IPS-NIHi7 (cell line): ENCODE measurements at regions not wholly inside any gene's neighbourhood (a gene's known extent, or its start where the extent isn't known, plus 50 kb on each side); places are given as distances from the start of the nearest gene placed in this dataset.
"Not testable (repeated sequence)": the region's sequence is repeated elsewhere in the genome, so short reads cannot be mapped to it uniquely, and the experiment has no call there.

ENCODE experiments used
- DNase-seq: peaks from one replicate; pipeline ENCODE4 v3.0.0; 2012; ENCODE audit warnings: mixed read lengths; ENCODE audit errors: extremely low spot score

- not testable (repeated sequence) for DNase-seq
Measured at GRCh38 chr2:6198370-6198919, 506.3 kb downstream of the SOX11 start.

GRCh38 chr2:6202756-6203155, 510.6 kb downstream of the SOX11 start:
- no peak for DNase-seq

- no peak for DNase-seq
Measured at GRCh38 chr2:6203291-6203959, 511.2 kb downstream of the SOX11 start.

- DNase-seq: no peak
Measured at GRCh38 chr2:6206882-6207281, 514.7 kb downstream of the SOX11 start.

GRCh38 chr2:6211236-6211635, 519.1 kb downstream of the SOX11 start:
- DNase-seq: no peak

GRCh38 chr2:6212491-6212890, 520.3 kb downstream of the SOX11 start:
- no peak for DNase-seq

- DNase-seq: no peak
Measured at GRCh38 chr2:6213056-6213780, 521.0 kb downstream of the SOX11 start.

- DNase-seq: peak; percentile 15
Measured at GRCh38 chr2:6214471-6214870, 522.3 kb downstream of the SOX11 start.

GRCh38 chr2:6215053-6215452, 522.9 kb downstream of the SOX11 start:
- no peak for DNase-seq

GRCh38 chr2:6216234-6216633, 524.0 kb downstream of the SOX11 start:
- DNase-seq: no peak

- DNase-seq: no peak
Measured at GRCh38 chr2:6218926-6219325, 526.7 kb downstream of the SOX11 start.

- DNase-seq: no peak
Measured at GRCh38 chr2:6219906-6220305, 527.7 kb downstream of the SOX11 start.

GRCh38 chr2:6222296-6222695, 530.1 kb downstream of the SOX11 start:
- no peak for DNase-seq

- DNase-seq: no peak
Measured at GRCh38 chr2:6224267-6224666, 532.1 kb downstream of the SOX11 start.

- DNase-seq: no peak
Measured at GRCh38 chr2:6228251-6228650, 536.1 kb downstream of the SOX11 start.

GRCh38 chr2:6231166-6231565, 539.0 kb downstream of the SOX11 start:
- no peak for DNase-seq

- no peak for DNase-seq
Measured at GRCh38 chr2:6233993-6234392, 541.8 kb downstream of the SOX11 start.

GRCh38 chr2:6234702-6235101, 542.5 kb downstream of the SOX11 start:
- no peak for DNase-seq

GRCh38 chr2:6236317-6236716, 544.1 kb downstream of the SOX11 start:
- no peak for DNase-seq

GRCh38 chr2:6237039-6237660, 545.0 kb downstream of the SOX11 start:
- no peak for DNase-seq

- DNase-seq: no peak
Measured at GRCh38 chr2:6249557-6249956, 557.4 kb downstream of the SOX11 start.

GRCh38 chr2:6254441-6254840, 562.3 kb downstream of the SOX11 start:
- DNase-seq: no peak

- no peak for DNase-seq
Measured at GRCh38 chr2:6264198-6264597, 572.0 kb downstream of the SOX11 start.
